ENCODE measurements at regions not wholly inside any gene's neighbourhood (a gene's known extent, or its start where the extent isn't known, plus 50 kb on each side); places are given as distances from the start of the nearest gene placed in this dataset.

- Histone ChIP-seq H2AK5ac (ENCODE audit: insufficient read length, low read length) (no peak overlapping the region), H3K23ac (ENCODE audit: insufficient read length, low read depth, low read length) (no peak overlapping the region), H4K91ac (ENCODE audit: insufficient read length, low read depth, low read length) (no peak overlapping the region), H2BK5ac (ENCODE audit: insufficient read length, low read length) (no peak overlapping the region), H3K56ac (ENCODE audit: insufficient read length, low read depth, low read length) (no peak overlapping the region), H3K9ac (ENCODE audit: extremely low read depth, insufficient read length, low read length) (no peak overlapping the region), H2BK120ac (ENCODE audit: low read depth, low read length, poor library complexity, severe bottlenecking) (no peak overlapping the region), H3K9me3 (ENCODE audit: control insufficient read depth, low read depth, low read length) (no peaks in the 10 kb centered on the region), H2BK20ac (ENCODE audit: low read depth, low read length, poor library complexity, severe bottlenecking) (no peak overlapping the region), H2BK12ac (ENCODE audit: insufficient read length, low read depth, low read length) (no peak overlapping the region), H3K27me3 (ENCODE audit: insufficient read depth, low read length) (no peaks in the 10 kb centered on the region), H4K20me1 (ENCODE audit: control insufficient read depth, insufficient read depth, insufficient read length) (no peaks in the 10 kb centered on the region), H4K8ac (replicated peaks; ENCODE audit: insufficient read length, low read depth, low read length) (no peak overlapping the region), H3K27ac (ENCODE audit: insufficient read length, low read depth, low read length) (no peak overlapping the region), H2BK15ac (ENCODE audit: low read depth, low read length) (no peak overlapping the region), H3K23me2 (ENCODE audit: insufficient read length, low read depth, low read length, poor library complexity, severe bottlenecking) (no peaks in the 10 kb centered on the region), H3K14ac (ENCODE audit: insufficient read depth, low read length) (no peak overlapping the region; the same call in 1 of the 2 replicates), H4K5ac (ENCODE audit: insufficient read length, low read depth, low read length) (no peak overlapping the region), H3K18ac (ENCODE audit: insufficient read length, low read depth, low read length) (no peak overlapping the region), H3K79me2 (ENCODE audit: insufficient read depth, low read length) (no peaks in the 10 kb centered on the region), H3K4ac (ENCODE audit: low read depth, low read length) (no peak overlapping the region; the same call in 1 of the 2 replicates), H3T11ph (ENCODE audit: low read length) (no peak overlapping the region), H2AFZ (ENCODE audit: low read length) (no peak overlapping the region), H3K4me2 (ENCODE audit: insufficient read depth, insufficient read length, low read length) (no peak overlapping the region), H3K79me1 (ENCODE audit: insufficient read depth, low read depth, low read length, poor library complexity, severe bottlenecking) (no peaks in the 10 kb centered on the region), H3K4me1 (ENCODE audit: insufficient read depth, low read length) (no peaks in the 10 kb centered on the region)
- no CpG with 5 or more reads among the region's 1 CpG for WGBS (ENCODE audit: extremely low coverage, insufficient read length, low lambda C conversion rate)
- DNase-seq, result no peak
- peaks cover 3 to 15% of the 10 kb centered on the region in 2 experiments; a peak in 3 of 5 replicates for H3K9me3 Mint-ChIP-seq
- H3K27me3 Mint-ChIP-seq (ENCODE audit: low read depth), result no peaks in the 10 kb centered on the region; the same call in 1 of the 2 replicates
- H3K27ac Mint-ChIP-seq, result no peak overlapping the region
- H3K36me3 Mint-ChIP-seq (ENCODE audit: insufficient read depth in 1 of 3, low read depth in 3 of 3), result peaks cover 0 to 7% (median 5%) of the 10 kb centered on the region in 3 experiments; a peak in 5 of 7 replicates
- no peak overlapping the region for H3K4me3 Mint-ChIP-seq
- TF ChIP-seq CTCF (conservative IDR thresholded peaks at IDR 0.05), result no peak
- peaks cover 1 to 4% of the 10 kb centered on the region in 2 experiments for H3K4me1 Mint-ChIP-seq
These were observed 230.6 kb upstream of the CTNNB1 start for GRCh38 chr3:40968666-40969065.

All from H9 (cell line).